ENCODE measurements at regions not wholly inside any gene's neighbourhood (a gene's known extent, or its start where the extent isn't known, plus 50 kb on each side); places are given as distances from the start of the nearest gene placed in this dataset.

DNA sequence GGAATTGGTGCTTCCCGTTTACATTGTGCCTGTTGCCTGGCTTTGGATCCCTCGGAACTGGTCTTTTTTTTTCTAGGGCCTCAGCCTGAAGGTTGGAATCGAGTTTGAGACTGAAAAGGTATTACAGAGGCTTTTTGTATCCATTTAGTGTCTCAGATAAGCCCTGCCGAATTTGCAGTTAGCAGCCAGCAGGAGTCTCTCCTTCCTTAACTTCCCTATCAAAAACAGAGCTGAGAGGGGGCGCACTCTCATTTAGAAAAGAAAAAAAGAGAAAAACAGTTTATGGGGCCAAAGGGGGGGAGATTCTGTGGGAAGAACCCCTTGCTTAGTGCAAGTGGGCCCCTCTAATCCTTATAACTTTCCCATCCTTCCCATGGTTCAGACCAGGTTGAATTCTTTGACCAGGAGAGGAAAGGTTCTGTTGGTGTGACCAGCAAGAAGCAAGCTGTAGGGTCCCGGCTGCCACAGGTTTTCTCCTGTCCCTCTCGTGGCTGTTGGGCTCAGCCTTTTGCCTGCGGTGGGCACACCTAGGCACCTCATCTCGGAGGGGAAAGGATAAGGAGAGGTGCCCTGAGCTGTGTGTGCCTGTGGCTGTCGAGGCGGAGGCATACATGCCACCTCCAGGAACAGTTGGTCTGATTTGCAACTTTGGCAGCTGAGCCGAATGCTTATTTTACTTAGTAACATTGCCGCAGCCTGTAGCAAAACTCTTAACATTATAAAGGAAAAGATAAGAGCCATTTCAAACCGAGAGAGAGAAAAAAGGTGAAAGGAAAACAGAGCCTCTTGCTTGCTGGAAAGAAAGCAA is 565.0 kb upstream of the CNTN5 start:
- no peak for DNase-seq (ENCODE audit: extremely low spot score)
- TF ChIP-seq FOXA1 (IDR thresholded peaks at IDR 0.05) (no peak), HDGF (IDR thresholded peaks at IDR 0.05; ENCODE audit: borderline replicate concordance) (no peak), ELF4 (IDR thresholded peaks at IDR 0.05) (no peak), FOXK2 (IDR thresholded peaks at IDR 0.05) (no peak), SUZ12 (IDR thresholded peaks at IDR 0.05) (no peak), CTBP1 (IDR thresholded peaks at IDR 0.05; ENCODE audit: borderline replicate concordance) (no peak), TARDBP (IDR thresholded peaks at IDR 0.05) (no peak), ARNT (IDR thresholded peaks at IDR 0.05) (no peak), SP1 (IDR thresholded peaks at IDR 0.05) (no peak), BHLHE40 (IDR thresholded peaks at IDR 0.05; ENCODE audit: borderline replicate concordance) (no peak), LEF1 (IDR thresholded peaks at IDR 0.05; ENCODE audit: borderline replicate concordance) (no peak), FOXM1 (IDR thresholded peaks at IDR 0.05; ENCODE audit: borderline replicate concordance) (no peak), L3MBTL2 (conservative IDR thresholded peaks at IDR 0.05) (no peak), NFRKB (IDR thresholded peaks at IDR 0.05) (no peak), ZNF384 (IDR thresholded peaks at IDR 0.05) (no peak)
- TF ChIP-seq, protein P1, sequence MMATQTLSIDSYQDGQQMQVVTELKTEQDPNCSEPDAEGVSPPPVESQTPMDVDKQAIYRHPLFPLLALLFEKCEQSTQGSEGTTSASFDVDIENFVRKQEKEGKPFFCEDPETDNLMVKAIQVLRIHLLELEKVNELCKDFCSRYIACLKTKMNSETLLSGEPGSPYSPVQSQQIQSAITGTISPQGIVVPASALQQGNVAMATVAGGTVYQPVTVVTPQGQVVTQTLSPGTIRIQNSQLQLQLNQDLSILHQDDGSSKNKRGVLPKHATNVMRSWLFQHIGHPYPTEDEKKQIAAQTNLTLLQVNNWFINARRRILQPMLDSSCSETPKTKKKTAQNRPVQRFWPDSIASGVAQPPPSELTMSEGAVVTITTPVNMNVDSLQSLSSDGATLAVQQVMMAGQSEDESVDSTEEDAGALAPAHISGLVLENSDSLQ (IDR thresholded peaks at IDR 0.05) = no peak
- ChIA-PET CTCF (no interaction called here), POLR2A (no interaction called here)

GRCh38 chr11:98456308-98456680 is 564.5 kb upstream of the CNTN5 start:
- ChIA-PET POLR2A (no interaction called here), CTCF (no interaction called here)
- no peak for DNase-seq (ENCODE audit: extremely low spot score)
- TF ChIP-seq ARNT (IDR thresholded peaks at IDR 0.05) (no peak), ZNF384 (IDR thresholded peaks at IDR 0.05) (no peak), BHLHE40 (IDR thresholded peaks at IDR 0.05; ENCODE audit: borderline replicate concordance) (no peak), SUZ12 (IDR thresholded peaks at IDR 0.05) (no peak)

DNA sequence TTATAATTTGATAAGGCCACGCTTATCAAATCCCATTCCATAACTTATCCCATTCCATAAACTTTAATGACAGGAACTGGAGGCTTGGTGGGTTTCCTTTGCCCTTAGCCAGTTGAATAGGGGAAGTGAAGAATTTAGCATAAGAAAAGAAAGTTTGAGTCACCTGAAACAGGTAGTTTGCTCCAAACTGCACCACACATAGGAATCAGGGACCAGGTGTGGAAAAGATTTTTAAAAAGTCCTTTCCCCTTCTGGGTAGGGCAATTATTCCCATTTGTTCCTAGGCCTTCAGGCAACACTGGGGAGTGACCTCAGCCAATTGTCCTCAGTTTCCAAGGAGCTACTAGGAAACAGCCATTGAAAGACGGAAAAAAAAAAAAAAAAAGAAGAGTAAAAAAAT is 525.7 kb upstream of the CNTN5 start:
- DNase-seq (ENCODE audit: extremely low spot score) = no peak
- TF ChIP-seq ARNT (IDR thresholded peaks at IDR 0.05) = no peak
- TF ChIP-seq L3MBTL2 (conservative IDR thresholded peaks at IDR 0.05) = no peak
- no peak for TF ChIP-seq CTBP1 (IDR thresholded peaks at IDR 0.05; ENCODE audit: borderline replicate concordance)
- no peak for TF ChIP-seq ELF4 (IDR thresholded peaks at IDR 0.05)
- TF ChIP-seq TARDBP (IDR thresholded peaks at IDR 0.05) = no peak
- TF ChIP-seq NFRKB (IDR thresholded peaks at IDR 0.05) = no peak
- no peak for TF ChIP-seq FOXM1 (IDR thresholded peaks at IDR 0.05; ENCODE audit: borderline replicate concordance)
- TF ChIP-seq LEF1 (IDR thresholded peaks at IDR 0.05; ENCODE audit: borderline replicate concordance) = no peak
- TF ChIP-seq SP1 (IDR thresholded peaks at IDR 0.05) = no peak
- no peak for TF ChIP-seq ZNF384 (IDR thresholded peaks at IDR 0.05)
- TF ChIP-seq, protein P1 (IDR thresholded peaks at IDR 0.05) = no peak
- TF ChIP-seq FOXA1 (IDR thresholded peaks at IDR 0.05) = no peak
- ChIA-PET POLR2A (no interaction called here), CTCF (no interaction called here)

GRCh38 chr11:98495601-98496000 is 525.1 kb upstream of the CNTN5 start:
- no peak for DNase-seq (ENCODE audit: extremely low spot score)
- TF ChIP-seq FOXA1 (IDR thresholded peaks at IDR 0.05) (no peak), FOXM1 (IDR thresholded peaks at IDR 0.05; ENCODE audit: borderline replicate concordance) (no peak), HDGF (IDR thresholded peaks at IDR 0.05; ENCODE audit: borderline replicate concordance) (no peak), ZNF384 (IDR thresholded peaks at IDR 0.05) (no peak), BHLHE40 (IDR thresholded peaks at IDR 0.05; ENCODE audit: borderline replicate concordance) (no peak), TARDBP (IDR thresholded peaks at IDR 0.05) (no peak), ELF4 (IDR thresholded peaks at IDR 0.05) (no peak), LEF1 (IDR thresholded peaks at IDR 0.05; ENCODE audit: borderline replicate concordance) (no peak), ARNT (IDR thresholded peaks at IDR 0.05) (no peak), L3MBTL2 (conservative IDR thresholded peaks at IDR 0.05) (no peak), CTBP1 (IDR thresholded peaks at IDR 0.05; ENCODE audit: borderline replicate concordance) (no peak), SUZ12 (IDR thresholded peaks at IDR 0.05) (no peak), NFRKB (IDR thresholded peaks at IDR 0.05) (no peak), FOXK2 (IDR thresholded peaks at IDR 0.05) (no peak), SP1 (IDR thresholded peaks at IDR 0.05) (no peak)
- TF ChIP-seq, protein P1 (IDR thresholded peaks at IDR 0.05) = no peak
- CTCF ChIA-PET = no interaction called here
- POLR2A ChIA-PET = no interaction called here

GRCh38 chr11:98507208-98507607 is 513.5 kb upstream of the CNTN5 start:
- ChIA-PET CTCF (no interaction called here), POLR2A (no interaction called here)
- DNase-seq (ENCODE audit: extremely low spot score) = no peak
- no peak for TF ChIP-seq SUZ12 (IDR thresholded peaks at IDR 0.05)
- TF ChIP-seq ARNT (IDR thresholded peaks at IDR 0.05) = no peak
- TF ChIP-seq FOXK2 (IDR thresholded peaks at IDR 0.05) = no peak
- no peak for TF ChIP-seq ZNF384 (IDR thresholded peaks at IDR 0.05)
- no peak for TF ChIP-seq LEF1 (IDR thresholded peaks at IDR 0.05; ENCODE audit: borderline replicate concordance)
- TF ChIP-seq CTBP1 (IDR thresholded peaks at IDR 0.05; ENCODE audit: borderline replicate concordance) = no peak
- no peak for TF ChIP-seq ELF4 (IDR thresholded peaks at IDR 0.05)
- TF ChIP-seq FOXA1 (IDR thresholded peaks at IDR 0.05) = no peak
- TF ChIP-seq, protein P1 (IDR thresholded peaks at IDR 0.05) = no peak
- no peak for TF ChIP-seq FOXM1 (IDR thresholded peaks at IDR 0.05; ENCODE audit: borderline replicate concordance)
- no peak for TF ChIP-seq SP1 (IDR thresholded peaks at IDR 0.05)
- TF ChIP-seq HDGF (IDR thresholded peaks at IDR 0.05; ENCODE audit: borderline replicate concordance) = no peak
- no peak for TF ChIP-seq L3MBTL2 (conservative IDR thresholded peaks at IDR 0.05)
- TF ChIP-seq BHLHE40 (IDR thresholded peaks at IDR 0.05; ENCODE audit: borderline replicate concordance) = no peak
- TF ChIP-seq NFRKB (IDR thresholded peaks at IDR 0.05) = no peak
- no peak for TF ChIP-seq TARDBP (IDR thresholded peaks at IDR 0.05)
